GM23248 (cell line): ENCODE measurements at regions not wholly inside any gene's neighbourhood (a gene's known extent, or its start where the extent isn't known, plus 50 kb on each side); places are given as distances from the start of the nearest gene placed in this dataset.

ENCODE experiments used
- DNase-seq: peaks from one replicate; pipeline ENCODE4 v3.0.0-alpha.2; 2015
- H2AFZ ChIP-seq: fragments of 200-600 bp; sonication (generic); 2 replicates; pipeline ENCODE4 v1.6.1; 2016; ENCODE audit warnings: antibody characterized with exemption
- H3F3A ChIP-seq: fragments of 200-600 bp; sonication (generic); 2 replicates; pipeline ENCODE4 v1.6.1; 2016; ENCODE audit warnings: mild to moderate bottlenecking, antibody characterized with exemption, mixed run types; ENCODE audit not compliant: insufficient read depth
- H3K27ac ChIP-seq: fragments of 200-600 bp; sonication (generic); 2 replicates; pipeline ENCODE4 v1.5.1; 2016; ENCODE audit warnings: mild to moderate bottlenecking
- H3K27me3 ChIP-seq: fragments of 200-600 bp; sonication (generic); replicated peaks from 2 replicates; pipeline ENCODE4 v1.6.1; 2016; ENCODE audit warnings: mild to moderate bottlenecking; ENCODE audit not compliant: insufficient read depth
- H3K36me3 ChIP-seq: fragments of 200-600 bp; sonication (generic); 2 replicates; pipeline ENCODE4 v1.6.1; 2016; ENCODE audit warnings: low read depth, mild to moderate bottlenecking
- H3K4me1 ChIP-seq: fragments of 200-600 bp; sonication (generic); 2 replicates; pipeline ENCODE4 v1.6.1; 2016; ENCODE audit warnings: mild to moderate bottlenecking; ENCODE audit not compliant: insufficient read depth
- H3K4me2 ChIP-seq: fragments of 200-600 bp; sonication (generic); one replicate; pipeline ENCODE4 v1.6.1; 2016; ENCODE audit warnings: mild to moderate bottlenecking; ENCODE audit not compliant: unreplicated experiment
- H3K4me3 ChIP-seq: fragments of 200-600 bp; sonication (generic); 2 replicates; pipeline ENCODE4 v1.5.1; 2016; ENCODE audit warnings: mild to moderate bottlenecking
- H3K79me2 ChIP-seq: fragments of 200-600 bp; sonication (generic); 2 replicates; pipeline ENCODE4 v1.6.1; 2016; ENCODE audit warnings: mild to moderate bottlenecking; ENCODE audit not compliant: insufficient read depth
- H3K9ac ChIP-seq: fragments of 200-600 bp; sonication (generic); 2 replicates; pipeline ENCODE4 v1.6.1; 2016; ENCODE audit warnings: mild to moderate bottlenecking
- H3K9me2 ChIP-seq: fragments of 200-600 bp; sonication (generic); 2 replicates; pipeline ENCODE4 v1.6.1; 2016; ENCODE audit warnings: mixed run types, mild to moderate bottlenecking, moderate library complexity; ENCODE audit not compliant: insufficient read depth
- H3K9me3 ChIP-seq: fragments of 200-600 bp; sonication (generic); one replicate; pipeline ENCODE4 v1.6.1; 2017; ENCODE audit warnings: low read depth
- H4K20me1 ChIP-seq: fragments of 200-600 bp; sonication (generic); 2 replicates; pipeline ENCODE4 v1.6.0; 2016; ENCODE audit not compliant: insufficient read depth
- EZH2 ChIP-seq: fragments of 200-600 bp; sonication (generic); IDR thresholded peaks from 2 replicates; pipeline ENCODE4 v1.6.1; 2018; ENCODE audit warnings: antibody characterized with exemption, mild to moderate bottlenecking; ENCODE audit not compliant: insufficient read depth, poor library complexity, severe bottlenecking
- EZH2phosphoT487 ChIP-seq: fragments of 200-600 bp; sonication (generic); IDR thresholded peaks from 2 replicates; pipeline ENCODE4 v1.6.1; 2018; ENCODE audit warnings: antibody characterized with exemption, moderate library complexity, mild to moderate bottlenecking, low read depth; ENCODE audit not compliant: insufficient read depth
- WGBS, 2 experiments: methylation state at CpG; one replicate each; pipeline ENCODE4 v1.1.6; 2015 to 2017; ENCODE audit warnings: low lambda C conversion rate in 2 of 2, low coverage in 1 of 2; ENCODE audit errors: missing lambda C conversion rate in 2 of 2; 5-methylcytosine and 5-hydroxymethylcytosine counted together
- in situ Hi-C: fragments of 300-500 bp; cut with MboI; formaldehyde crosslinking; loops from 2 replicates; pipeline ENCODE4 v1.15.0; 2020

DNA sequence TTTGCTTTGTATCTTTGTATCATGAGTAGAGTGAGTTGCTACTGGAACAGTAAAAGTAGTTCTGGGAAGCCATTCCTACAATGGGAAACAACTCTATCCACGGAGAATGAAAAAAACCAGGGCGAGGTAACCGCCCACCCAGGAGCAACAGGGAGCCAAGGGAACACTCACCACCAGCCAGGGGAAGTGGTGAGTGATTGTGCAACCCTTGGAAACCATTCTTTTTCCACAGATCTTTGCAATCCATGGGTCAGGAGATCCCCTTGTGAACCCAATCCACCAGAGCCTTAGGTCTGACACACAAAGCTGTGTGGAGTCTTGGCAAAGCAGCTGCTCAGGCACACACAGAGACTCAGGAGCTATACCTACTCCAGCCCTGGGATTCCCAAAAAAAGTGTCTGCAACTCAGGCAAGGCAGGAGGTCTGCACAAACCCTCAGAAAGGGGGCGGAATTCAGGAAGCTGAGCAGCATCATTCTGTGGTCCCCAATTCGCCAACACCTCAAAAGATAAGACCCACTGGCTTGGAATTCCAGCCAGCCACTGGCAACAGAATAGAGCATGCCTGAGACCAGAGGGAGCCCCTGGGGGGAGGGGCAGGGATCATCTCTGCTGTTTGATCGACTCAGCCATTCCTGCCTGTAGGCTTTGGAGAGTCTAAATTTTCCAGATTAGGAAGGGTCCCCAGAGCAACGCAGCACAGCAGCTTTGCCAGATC lies 52.1 kb upstream of the PPFIA2 start:
- DNase-seq, result peak; percentile 42
- in situ Hi-C loops, result no loop called here

DNA sequence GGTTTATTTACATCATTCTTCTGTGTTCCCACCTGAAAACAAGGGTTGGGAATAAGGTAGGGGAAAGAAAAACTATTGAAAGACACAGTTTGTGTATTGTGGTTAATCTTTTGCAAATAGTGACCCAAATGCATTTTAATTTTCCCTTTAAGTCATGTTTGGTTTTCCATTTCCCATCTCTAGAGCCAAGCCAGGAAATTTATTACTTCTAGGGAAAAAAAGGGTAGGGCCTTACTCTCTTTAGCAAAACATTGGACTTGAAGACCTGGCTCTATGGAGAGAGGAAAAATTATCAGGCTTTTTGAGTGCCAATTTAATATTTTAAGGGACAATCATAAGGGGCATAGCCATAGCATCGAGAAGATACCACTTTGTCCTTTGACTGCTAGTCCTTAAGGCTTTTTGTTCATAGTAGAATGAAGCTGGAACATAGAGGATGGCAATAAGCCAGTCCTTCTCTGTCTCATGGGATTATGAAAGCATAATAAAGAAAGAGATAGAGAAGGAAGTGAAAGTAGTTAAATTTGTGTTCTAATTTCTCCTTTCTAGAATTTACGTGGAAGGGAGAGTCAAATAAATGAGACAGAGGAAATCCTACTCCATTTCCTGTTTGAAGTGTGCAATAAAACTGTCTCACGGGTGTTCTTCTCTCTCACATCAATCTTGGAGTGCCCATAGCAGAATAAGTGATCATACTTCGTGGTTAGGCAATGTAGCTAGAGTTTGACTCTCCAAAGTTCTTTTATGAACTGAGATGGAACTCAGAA lies 50.9 kb upstream of the PPFIA2 start:
- Histone ChIP-seq H3K9me3 (no peaks in the 10 kb centered on the region), H3K9me2 (no peaks in the 10 kb centered on the region), H2AFZ (no peak overlapping the region), H3K4me2 (no peak overlapping the region), H3K27ac (no peak overlapping the region), H3K4me3 (no peak overlapping the region), H4K20me1 (no peaks in the 10 kb centered on the region), H3K36me3 (no peaks in the 10 kb centered on the region), H3K9ac (no peak overlapping the region), H3K4me1 (no peaks in the 10 kb centered on the region), H3F3A (no peaks in the 10 kb centered on the region), H3K79me2 (no peaks in the 10 kb centered on the region), H3K27me3 (no peaks in the 10 kb centered on the region)
- no peak for TF ChIP-seq EZH2phosphoT487
- TF ChIP-seq EZH2, result no peak
- DNase-seq, result no peak
- WGBS, 2 experiments, result 31% methylated on average over 4 of the region's 4 CpGs
- in situ Hi-C loops, result no loop called here

More for the DNA sequence above, 52.1 kb upstream of the PPFIA2 start:
- no peak overlapping the region for H3K9ac ChIP-seq
- H3K4me1 ChIP-seq, result no peaks in the 10 kb centered on the region
- 60 to 63% methylated on average over 7 of the region's 7 CpGs for WGBS, 2 experiments
- H3K9me2 ChIP-seq, result no peaks in the 10 kb centered on the region
- H3K79me2 ChIP-seq, result no peaks in the 10 kb centered on the region
- H4K20me1 ChIP-seq, result no peaks in the 10 kb centered on the region
- H3F3A ChIP-seq, result no peaks in the 10 kb centered on the region
- no peak overlapping the region for H3K4me3 ChIP-seq
- no peaks in the 10 kb centered on the region for H3K36me3 ChIP-seq
- no peak overlapping the region for H3K4me2 ChIP-seq
- TF ChIP-seq EZH2phosphoT487 (no peak), EZH2 (no peak)
- H3K27me3 ChIP-seq, result no peaks in the 10 kb centered on the region
- H3K9me3 ChIP-seq, result no peaks in the 10 kb centered on the region
- no peak overlapping the region for H2AFZ ChIP-seq
- H3K27ac ChIP-seq, result no peak overlapping the region

DNA sequence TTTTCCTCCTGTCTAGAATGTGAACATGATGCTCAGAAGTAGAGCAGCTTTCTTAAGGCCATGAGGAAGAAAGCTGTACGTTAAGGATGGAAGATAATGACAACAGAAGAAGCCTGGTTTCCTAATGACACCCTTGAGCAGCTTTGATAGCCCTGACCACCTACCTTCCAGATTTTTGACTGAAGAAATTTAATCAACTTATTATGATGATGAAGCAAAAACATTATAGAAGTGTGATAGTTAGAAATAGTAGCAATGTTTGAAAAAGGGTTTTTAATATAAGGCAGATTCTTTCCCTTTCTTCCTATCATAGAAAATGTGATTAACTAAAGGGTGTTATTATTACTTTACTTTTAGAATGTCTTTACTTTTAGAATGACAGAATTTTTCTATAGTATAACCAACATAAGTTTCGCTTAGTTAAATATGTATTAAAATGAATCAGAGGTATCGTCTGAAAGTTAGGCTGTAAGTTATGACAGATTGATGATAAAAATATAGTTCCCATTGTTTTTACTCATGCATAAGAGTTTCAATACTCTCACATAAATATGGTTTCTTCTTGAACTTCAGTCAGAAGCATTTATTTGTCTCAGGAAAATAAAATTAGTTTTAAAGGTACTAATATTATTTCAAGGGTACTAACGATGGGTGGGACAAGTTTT lies 50.1 kb upstream of the PPFIA2 start:
- H3K9ac ChIP-seq, result no peak overlapping the region
- no peak for DNase-seq
- H3K4me3 ChIP-seq, result no peak overlapping the region
- no peak overlapping the region for H3K4me2 ChIP-seq
- H3F3A ChIP-seq, result no peaks in the 10 kb centered on the region
- H3K36me3 ChIP-seq, result no peaks in the 10 kb centered on the region
- WGBS, 2 experiments, result 55 to 61% methylated on average over 4 of the region's 4 CpGs
- H4K20me1 ChIP-seq, result no peaks in the 10 kb centered on the region
- in situ Hi-C loops, result no loop called here
- no peak overlapping the region for H2AFZ ChIP-seq
- no peak overlapping the region for H3K27ac ChIP-seq
- H3K4me1 ChIP-seq, result no peaks in the 10 kb centered on the region
- H3K9me2 ChIP-seq, result no peaks in the 10 kb centered on the region
- H3K27me3 ChIP-seq, result no peaks in the 10 kb centered on the region
- H3K9me3 ChIP-seq, result no peaks in the 10 kb centered on the region
- no peak for TF ChIP-seq EZH2phosphoT487
- no peak for TF ChIP-seq EZH2
- H3K79me2 ChIP-seq, result no peaks in the 10 kb centered on the region
